KG1 (cell line): ENCODE measurements at regions not wholly inside any gene's neighbourhood (a gene's known extent, or its start where the extent isn't known, plus 50 kb on each side); places are given as distances from the start of the nearest gene placed in this dataset.

Experiments
- DNase-seq: peaks from one replicate; lab custom pipeline; 2025; lab: John Stamatoyannopoulos, UW

- DNase-seq = no peak
These were observed 202.5 kb upstream of the CHRM2 start for GRCh38 chr7:136665878-136666509.

DNA sequence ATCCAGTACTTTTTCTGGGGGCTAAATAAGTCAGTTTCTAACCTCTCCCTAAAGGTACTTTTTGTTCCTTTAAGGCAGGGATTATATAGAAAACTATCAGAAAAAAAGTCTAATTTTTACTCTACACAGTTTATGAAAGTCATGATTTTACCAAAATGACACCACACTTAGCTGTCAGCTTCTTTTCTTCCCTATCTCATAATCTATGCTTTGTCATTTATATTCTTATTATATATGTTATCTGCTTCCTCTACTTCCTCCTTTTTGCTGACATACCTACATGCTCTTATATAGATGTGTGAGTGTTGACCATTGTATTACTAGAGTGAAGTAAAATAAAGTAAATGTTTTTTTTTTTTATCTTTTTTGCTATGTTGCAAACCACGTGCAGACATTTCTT is 203.9 kb upstream of the CHRM2 start:
- DNase-seq = no peak

DNA sequence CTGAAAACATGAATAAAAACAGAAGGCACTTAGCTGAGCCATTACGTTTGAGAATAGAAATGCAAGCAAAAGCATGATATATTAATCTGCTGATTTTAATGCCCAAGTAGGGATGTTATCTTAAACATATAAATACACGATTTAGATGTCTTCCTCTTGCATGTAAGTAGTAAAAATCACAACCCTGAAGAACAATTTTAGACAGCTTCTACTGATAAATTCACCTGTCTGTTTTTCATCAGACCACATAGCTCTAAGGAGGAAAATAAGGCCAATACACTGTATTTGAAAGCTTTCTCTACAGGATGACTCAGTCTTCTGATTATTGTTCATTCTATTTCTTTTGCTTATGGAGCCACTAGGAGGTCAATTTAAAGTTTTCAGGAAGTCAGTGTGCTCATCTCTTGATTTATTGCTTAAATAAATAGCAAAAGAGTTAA is 210.9 kb upstream of the CHRM2 start:
- no peak for DNase-seq

GRCh38 chr7:136656516-136656915 is 211.9 kb upstream of the CHRM2 start:
- DNase-seq = no peak

DNA sequence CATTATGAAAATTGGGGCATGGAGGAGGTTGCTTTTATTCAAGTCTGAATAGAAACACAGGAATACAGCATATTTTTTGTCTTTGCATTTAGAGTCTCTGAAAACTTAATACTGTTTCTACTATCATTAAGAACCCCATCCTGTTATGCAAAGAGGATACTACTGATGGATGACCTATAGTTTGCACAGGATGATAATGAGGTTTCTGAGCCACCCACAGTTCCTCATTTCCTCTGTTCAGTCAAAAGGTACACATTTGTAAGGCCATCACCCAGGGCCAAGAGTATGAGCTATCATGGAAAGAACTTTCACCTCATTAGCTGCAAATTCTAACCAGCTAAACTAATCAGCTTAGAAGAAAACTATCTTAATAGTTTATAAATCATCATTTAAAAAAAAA is 213.0 kb upstream of the CHRM2 start:
- no peak for DNase-seq

DNA sequence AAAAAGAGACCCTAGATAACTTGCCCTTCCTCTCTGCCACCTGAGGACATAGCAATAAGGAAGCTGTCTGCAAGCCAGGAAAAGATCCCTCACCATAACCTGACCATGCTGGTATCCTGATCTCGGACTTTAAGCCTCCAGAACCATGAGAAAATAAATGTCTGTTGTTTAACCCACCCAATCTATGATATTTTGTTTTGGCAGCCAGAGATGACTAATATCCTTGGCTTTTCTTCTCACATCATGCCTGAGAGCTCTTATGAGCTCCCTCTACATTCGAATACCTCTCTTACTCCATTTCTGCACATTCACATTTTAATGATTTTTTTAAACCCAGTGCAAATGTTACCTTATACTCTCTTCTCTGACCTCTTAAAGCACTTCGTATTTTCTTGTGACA is 214.0 kb upstream of the CHRM2 start:
- no peak for DNase-seq

- DNase-seq = no peak
These were observed 215.6 kb upstream of the CHRM2 start for GRCh38 chr7:136652635-136653370.

DNA sequence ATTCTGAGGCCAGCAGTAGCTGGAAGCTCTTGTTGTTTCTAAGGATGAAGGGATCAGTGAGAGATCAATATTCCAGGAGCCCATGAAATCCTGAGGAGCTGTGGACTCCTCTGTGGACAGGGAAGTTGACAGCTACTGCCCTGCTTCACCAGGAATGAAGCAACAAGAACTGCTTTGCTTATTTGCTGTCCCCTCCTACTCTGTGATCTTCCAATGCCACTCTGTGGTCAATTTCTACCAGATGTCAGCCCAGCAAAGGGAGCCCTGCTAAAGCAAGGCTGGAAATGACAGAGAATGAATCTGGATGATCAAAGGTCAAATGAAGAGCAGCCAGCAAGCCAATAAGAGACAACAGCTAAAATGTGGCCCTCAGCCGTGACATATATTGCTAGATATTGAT is 227.5 kb upstream of the CHRM2 start:
- DNase-seq = no peak

- no peak for DNase-seq
These were observed 230.6 kb upstream of the CHRM2 start for GRCh38 chr7:136637813-136638212.

DNA sequence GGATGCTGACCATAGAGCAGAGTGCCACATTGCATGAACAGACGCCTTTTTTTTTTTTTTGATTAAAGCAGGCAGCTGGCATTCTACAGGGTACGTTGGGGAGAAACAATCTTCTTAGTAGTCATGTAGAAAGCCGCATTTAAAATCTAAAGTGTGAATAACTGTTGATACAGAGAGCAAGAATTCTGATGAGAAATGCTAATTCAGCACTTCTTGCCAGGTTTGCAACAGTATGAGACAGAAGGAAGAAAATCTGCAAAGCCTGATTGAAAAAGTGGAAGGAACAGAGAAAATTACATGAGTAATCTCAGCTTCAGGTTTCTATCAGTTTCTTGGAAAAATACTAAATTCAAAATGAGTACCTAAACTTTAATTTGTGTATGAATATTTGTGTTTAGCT is 232.7 kb upstream of the CHRM2 start:
- DNase-seq = no peak

- DNase-seq = no peak
These were observed 249.6 kb upstream of the CHRM2 start for GRCh38 chr7:136618818-136619217.

DNA sequence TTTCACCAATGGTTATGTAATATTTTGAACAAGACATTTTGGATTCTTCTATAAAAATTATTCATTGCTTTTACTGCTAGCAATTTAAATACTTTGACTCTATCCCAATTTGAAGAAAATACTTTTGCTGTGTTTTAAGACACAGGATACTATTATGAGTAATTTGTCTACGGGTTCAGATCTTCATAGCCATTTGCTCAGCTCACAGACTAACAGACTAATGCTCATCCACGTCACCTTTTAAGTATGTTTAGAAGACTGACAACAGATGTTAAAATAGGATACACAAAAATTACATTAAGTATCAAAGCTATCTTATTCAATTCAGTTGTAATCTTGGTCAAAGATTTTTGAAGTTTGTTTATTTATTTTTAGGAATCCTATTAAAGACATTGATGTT is 251.3 kb upstream of the CHRM2 start:
- DNase-seq = no peak

- no peak for DNase-seq
These were observed 262.7 kb upstream of the CHRM2 start for GRCh38 chr7:136605532-136606329.

- no peak for DNase-seq
These were observed 266.7 kb upstream of the CHRM2 start for GRCh38 chr7:136601772-136602171.

- no peak for DNase-seq
These were observed 268.0 kb upstream of the CHRM2 start for GRCh38 chr7:136600475-136600874.

DNA sequence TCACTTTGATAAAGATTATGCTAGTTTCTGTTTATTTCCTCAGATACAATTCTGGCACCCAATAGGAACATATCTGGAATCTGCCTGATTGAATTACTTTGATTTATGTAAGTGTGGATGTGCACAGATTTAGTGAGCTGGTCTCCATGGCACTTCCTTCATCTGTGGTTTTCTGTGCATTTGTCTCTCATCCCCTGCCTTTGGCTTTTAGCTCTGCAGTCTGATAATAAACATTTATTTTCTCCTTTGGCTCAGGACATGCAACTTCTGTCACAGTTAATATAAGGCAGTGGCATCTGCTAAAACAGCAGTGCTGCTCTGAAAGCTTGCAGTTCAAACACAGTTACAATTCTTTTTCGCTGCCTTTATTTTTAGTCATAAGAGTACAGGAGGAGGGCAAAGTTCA is 273.7 kb upstream of the CHRM2 start:
- no peak for DNase-seq

DNA sequence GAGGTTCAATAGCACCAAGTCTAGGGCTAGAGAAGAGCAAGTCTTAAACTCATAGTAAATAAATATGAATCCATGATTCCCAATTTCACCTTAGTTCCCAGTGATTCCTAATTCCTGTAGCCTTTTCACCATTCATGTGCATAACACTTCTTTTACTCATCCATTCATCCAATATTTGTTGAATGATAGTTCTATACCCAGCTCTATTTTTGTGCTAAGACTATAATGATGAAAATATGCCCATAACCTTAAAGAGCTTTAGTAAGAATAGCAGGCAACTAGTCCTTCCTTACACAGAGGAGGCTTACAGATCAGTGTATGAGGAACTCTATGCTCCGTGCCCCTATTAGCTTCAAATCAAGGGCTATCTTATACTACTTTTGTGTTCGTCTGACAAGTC is 280.2 kb upstream of the CHRM2 start:
- DNase-seq = no peak

DNA sequence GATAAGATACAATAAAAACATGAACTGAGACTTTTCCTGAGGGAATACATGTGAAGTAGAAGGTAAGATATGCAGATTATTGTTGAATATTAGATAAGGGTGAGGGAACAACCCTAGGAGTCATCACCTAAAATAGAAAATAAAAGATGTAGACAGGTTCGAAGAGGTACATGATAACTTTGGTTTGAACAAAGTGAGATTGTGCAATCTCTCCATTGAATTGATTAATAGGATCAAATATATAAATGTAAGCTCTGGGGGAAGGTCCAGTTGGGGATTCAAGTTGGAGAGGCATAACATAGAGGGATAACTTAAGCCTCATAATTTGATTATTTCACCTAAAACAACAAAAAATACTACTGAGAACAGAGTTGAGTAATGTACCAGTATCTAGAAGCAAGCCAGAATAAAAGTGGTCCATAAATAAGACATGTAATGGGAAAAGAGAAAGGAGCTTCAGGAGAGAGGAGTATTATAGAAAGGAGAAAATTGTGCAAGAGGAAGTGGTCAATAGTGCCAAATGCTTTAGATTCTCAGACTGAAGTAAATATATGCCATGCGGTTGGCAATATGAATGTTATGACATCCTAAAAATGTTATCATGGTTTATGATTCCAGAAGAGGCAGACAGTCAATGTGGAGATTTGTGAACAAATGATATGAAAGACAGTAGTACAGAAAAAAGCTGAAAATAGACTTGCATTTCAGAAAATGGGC is 282.3 kb upstream of the CHRM2 start:
- no peak for DNase-seq

DNA sequence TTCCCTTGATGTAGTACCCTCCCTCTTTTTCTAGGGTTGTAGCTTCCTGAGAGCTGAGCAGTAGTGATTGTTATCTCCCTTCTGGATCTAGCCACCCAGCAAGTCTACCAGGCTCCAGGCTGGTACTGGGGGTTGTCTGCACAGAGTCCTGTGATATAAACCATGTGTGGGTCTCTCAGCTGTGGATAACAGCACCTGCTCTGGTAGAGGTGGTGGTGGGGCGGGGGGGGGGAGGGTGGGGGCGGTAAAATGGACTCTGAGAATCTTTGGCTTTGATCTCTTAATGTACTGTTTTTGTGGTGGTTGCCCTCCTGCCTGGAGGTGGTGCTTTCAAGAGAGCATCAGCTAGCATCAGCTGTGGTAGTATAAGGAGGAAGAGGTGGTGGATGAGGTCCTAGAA is 302.0 kb upstream of the CHRM2 start:
- no peak for DNase-seq

DNA sequence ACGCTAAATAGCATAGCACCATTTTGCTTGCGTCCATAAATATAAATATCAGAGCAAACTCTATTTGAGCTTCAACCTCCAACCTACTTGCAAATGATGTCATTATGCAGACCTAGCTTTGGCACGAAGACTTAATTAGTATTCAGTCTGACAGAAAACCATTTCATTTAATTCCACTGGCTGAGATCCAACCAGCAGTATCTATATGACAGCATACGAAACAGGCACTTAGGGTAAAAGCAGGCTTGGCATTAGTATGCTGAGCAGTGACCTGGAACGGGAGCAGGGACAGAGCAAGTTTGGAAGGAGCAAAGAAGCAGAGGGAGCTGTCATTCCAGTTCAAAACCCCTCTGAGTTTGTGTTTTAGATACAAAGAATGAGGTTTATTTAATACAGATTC is 312.5 kb upstream of the CHRM2 start:
- no peak for DNase-seq

- DNase-seq = no peak
These were observed 316.8 kb upstream of the CHRM2 start for GRCh38 chr7:136551618-136552017.

DNA sequence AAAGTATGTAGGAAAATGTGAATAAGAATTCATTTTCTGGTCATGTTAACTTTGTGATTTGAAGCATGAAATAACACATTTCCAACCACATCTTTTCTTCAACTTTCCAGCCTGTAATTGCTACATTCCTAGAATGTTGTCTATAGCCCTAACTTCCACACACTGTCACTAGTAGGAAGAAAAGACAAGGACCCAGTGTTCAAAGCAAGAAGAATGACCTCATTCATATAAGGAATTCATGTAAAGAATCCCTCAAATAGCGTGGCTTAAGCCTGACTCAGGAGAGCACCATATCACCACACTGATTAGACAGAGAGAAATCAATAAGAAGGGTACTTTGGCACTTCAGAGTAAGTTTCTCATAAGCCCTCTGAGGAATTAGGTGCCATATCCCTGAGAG is 318.7 kb upstream of the CHRM2 start:
- DNase-seq = no peak

DNA sequence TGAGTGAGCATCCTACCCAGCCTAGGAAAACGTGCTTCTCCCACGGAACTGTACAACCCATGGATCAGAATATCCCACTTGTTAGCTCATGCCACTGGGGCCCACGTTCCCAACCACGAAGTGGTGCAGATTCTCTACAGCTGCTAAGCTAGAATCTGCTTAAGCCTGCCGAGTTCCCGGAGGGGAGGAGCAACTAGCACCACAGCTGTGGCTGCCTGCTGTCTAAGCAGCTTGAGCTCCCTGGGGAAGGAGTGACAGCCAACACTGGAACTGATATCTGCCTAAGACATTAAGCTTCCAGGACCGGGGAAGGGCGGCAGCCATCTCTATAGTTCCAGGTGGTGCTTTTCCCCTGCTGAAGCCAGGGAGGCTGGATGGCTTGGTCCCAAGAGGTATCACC is 334.7 kb upstream of the CHRM2 start:
- no peak for DNase-seq
